ENCODE measurements at regions not wholly inside any gene's neighbourhood (a gene's known extent, or its start where the extent isn't known, plus 50 kb on each side); places are given as distances from the start of the nearest gene placed in this dataset.

GRCh38 chr6:102773636-102774035 is 1380.1 kb downstream of the GRIK2 start:
- TF ChIP-seq EGR1 (IDR thresholded peaks at IDR 0.05) (no peak), YY1 (IDR thresholded peaks at IDR 0.05; ENCODE audit: low read depth) (no peak), ZBTB7A (IDR thresholded peaks at IDR 0.05; ENCODE audit: low read depth) (no peak), CEBPB (IDR thresholded peaks at IDR 0.05) (no peak)

Data from Ishikawa (cell line).